GM23338 (cell line): ENCODE measurements at regions not wholly inside any gene's neighbourhood (a gene's known extent, or its start where the extent isn't known, plus 50 kb on each side); places are given as distances from the start of the nearest gene placed in this dataset.

Source experiments
- CREB1 ChIP-seq: fragments of 250-450 bp; sonication (Bioruptor Pico); IDR thresholded peaks from 2 replicates; pipeline ENCODE4 v1.5.0; 2020; ENCODE audit warnings: low read depth, mild to moderate bottlenecking, moderate library complexity
- EZH2 ChIP-seq: fragments of 200-600 bp; sonication (generic); IDR thresholded peaks from one replicate; pipeline ENCODE4 v1.8.0; 2017; ENCODE audit warnings: antibody characterized with exemption, mild to moderate bottlenecking, low read depth; ENCODE audit not compliant: unreplicated experiment
- EZH2phosphoT487 ChIP-seq: fragments of 200-600 bp; sonication (generic); IDR thresholded peaks from one replicate; pipeline ENCODE4 v1.8.1; 2018; ENCODE audit warnings: antibody characterized with exemption; ENCODE audit not compliant: unreplicated experiment
- JUNB ChIP-seq: IDR thresholded peaks from one replicate; pipeline ENCODE4 v1.6.1; 2016; ENCODE audit warnings: antibody characterized with exemption; ENCODE audit not compliant: unreplicated experiment
- NANOG ChIP-seq: IDR thresholded peaks from 2 replicates; pipeline ENCODE4 v1.6.1; 2016; ENCODE audit warnings: antibody characterized with exemption, borderline replicate concordance
- POLR2AphosphoS5 ChIP-seq: IDR thresholded peaks from 2 replicates; pipeline ENCODE4 v1.6.1; 2016; ENCODE audit warnings: antibody characterized with exemption, low read depth
- REST ChIP-seq: IDR thresholded peaks from one replicate; pipeline ENCODE4 v1.6.1; 2018; ENCODE audit warnings: antibody characterized with exemption; ENCODE audit not compliant: unreplicated experiment
- ZNF331 ChIP-seq: fragments of 250-450 bp; sonication (Bioruptor Pico); IDR thresholded peaks from 2 replicates; pipeline ENCODE4 v1.5.0; 2020; ENCODE audit warnings: low read depth, mild to moderate bottlenecking, moderate library complexity
- TF ChIP-seq, protein P1 (sequence below), 2 experiments: fragments of 200-600 bp in 1 of 2; sonication (generic) in 1 of 2; conservative IDR thresholded peaks; 2 replicates each; pipeline versions ENCODE4 v1.5.1 to v1.6.1; 2016 to 2017; ENCODE audit warnings: antibody characterized with exemption in 2 of 2, low read depth in 2 of 2, mild to moderate bottlenecking in 2 of 2, moderate library complexity in 1 of 2
- TF ChIP-seq, protein P2 (sequence below): IDR thresholded peaks from 2 replicates; pipeline ENCODE4 v1.6.1; 2016; ENCODE audit warnings: antibody characterized with exemption
- TF ChIP-seq, protein P3 (sequence below): fragments of 250-450 bp; sonication (Bioruptor Pico); IDR thresholded peaks from 2 replicates; pipeline ENCODE4 v1.5.0; 2020; ENCODE audit warnings: mild to moderate bottlenecking, moderate library complexity

GRCh38 chr5:56361398-56361797 is 128.3 kb upstream of the ANKRD55 start:
- TF ChIP-seq EZH2phosphoT487 (no peak), REST (no peak), POLR2AphosphoS5 (no peak), JUNB (no peak), EZH2 (no peak), CREB1 (no peak), NANOG (no peak), ZNF331 (CRISPR knock-in tag) (no peak)
- TF ChIP-seq, protein P1, sequence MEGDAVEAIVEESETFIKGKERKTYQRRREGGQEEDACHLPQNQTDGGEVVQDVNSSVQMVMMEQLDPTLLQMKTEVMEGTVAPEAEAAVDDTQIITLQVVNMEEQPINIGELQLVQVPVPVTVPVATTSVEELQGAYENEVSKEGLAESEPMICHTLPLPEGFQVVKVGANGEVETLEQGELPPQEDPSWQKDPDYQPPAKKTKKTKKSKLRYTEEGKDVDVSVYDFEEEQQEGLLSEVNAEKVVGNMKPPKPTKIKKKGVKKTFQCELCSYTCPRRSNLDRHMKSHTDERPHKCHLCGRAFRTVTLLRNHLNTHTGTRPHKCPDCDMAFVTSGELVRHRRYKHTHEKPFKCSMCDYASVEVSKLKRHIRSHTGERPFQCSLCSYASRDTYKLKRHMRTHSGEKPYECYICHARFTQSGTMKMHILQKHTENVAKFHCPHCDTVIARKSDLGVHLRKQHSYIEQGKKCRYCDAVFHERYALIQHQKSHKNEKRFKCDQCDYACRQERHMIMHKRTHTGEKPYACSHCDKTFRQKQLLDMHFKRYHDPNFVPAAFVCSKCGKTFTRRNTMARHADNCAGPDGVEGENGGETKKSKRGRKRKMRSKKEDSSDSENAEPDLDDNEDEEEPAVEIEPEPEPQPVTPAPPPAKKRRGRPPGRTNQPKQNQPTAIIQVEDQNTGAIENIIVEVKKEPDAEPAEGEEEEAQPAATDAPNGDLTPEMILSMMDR (conservative IDR thresholded peaks at IDR 0.05; ENCODE audit: low read depth in 2 of 2) = no peak
- TF ChIP-seq, protein P2, sequence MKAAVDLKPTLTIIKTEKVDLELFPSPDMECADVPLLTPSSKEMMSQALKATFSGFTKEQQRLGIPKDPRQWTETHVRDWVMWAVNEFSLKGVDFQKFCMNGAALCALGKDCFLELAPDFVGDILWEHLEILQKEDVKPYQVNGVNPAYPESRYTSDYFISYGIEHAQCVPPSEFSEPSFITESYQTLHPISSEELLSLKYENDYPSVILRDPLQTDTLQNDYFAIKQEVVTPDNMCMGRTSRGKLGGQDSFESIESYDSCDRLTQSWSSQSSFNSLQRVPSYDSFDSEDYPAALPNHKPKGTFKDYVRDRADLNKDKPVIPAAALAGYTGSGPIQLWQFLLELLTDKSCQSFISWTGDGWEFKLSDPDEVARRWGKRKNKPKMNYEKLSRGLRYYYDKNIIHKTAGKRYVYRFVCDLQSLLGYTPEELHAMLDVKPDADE = no peak
- TF ChIP-seq, protein P3, sequence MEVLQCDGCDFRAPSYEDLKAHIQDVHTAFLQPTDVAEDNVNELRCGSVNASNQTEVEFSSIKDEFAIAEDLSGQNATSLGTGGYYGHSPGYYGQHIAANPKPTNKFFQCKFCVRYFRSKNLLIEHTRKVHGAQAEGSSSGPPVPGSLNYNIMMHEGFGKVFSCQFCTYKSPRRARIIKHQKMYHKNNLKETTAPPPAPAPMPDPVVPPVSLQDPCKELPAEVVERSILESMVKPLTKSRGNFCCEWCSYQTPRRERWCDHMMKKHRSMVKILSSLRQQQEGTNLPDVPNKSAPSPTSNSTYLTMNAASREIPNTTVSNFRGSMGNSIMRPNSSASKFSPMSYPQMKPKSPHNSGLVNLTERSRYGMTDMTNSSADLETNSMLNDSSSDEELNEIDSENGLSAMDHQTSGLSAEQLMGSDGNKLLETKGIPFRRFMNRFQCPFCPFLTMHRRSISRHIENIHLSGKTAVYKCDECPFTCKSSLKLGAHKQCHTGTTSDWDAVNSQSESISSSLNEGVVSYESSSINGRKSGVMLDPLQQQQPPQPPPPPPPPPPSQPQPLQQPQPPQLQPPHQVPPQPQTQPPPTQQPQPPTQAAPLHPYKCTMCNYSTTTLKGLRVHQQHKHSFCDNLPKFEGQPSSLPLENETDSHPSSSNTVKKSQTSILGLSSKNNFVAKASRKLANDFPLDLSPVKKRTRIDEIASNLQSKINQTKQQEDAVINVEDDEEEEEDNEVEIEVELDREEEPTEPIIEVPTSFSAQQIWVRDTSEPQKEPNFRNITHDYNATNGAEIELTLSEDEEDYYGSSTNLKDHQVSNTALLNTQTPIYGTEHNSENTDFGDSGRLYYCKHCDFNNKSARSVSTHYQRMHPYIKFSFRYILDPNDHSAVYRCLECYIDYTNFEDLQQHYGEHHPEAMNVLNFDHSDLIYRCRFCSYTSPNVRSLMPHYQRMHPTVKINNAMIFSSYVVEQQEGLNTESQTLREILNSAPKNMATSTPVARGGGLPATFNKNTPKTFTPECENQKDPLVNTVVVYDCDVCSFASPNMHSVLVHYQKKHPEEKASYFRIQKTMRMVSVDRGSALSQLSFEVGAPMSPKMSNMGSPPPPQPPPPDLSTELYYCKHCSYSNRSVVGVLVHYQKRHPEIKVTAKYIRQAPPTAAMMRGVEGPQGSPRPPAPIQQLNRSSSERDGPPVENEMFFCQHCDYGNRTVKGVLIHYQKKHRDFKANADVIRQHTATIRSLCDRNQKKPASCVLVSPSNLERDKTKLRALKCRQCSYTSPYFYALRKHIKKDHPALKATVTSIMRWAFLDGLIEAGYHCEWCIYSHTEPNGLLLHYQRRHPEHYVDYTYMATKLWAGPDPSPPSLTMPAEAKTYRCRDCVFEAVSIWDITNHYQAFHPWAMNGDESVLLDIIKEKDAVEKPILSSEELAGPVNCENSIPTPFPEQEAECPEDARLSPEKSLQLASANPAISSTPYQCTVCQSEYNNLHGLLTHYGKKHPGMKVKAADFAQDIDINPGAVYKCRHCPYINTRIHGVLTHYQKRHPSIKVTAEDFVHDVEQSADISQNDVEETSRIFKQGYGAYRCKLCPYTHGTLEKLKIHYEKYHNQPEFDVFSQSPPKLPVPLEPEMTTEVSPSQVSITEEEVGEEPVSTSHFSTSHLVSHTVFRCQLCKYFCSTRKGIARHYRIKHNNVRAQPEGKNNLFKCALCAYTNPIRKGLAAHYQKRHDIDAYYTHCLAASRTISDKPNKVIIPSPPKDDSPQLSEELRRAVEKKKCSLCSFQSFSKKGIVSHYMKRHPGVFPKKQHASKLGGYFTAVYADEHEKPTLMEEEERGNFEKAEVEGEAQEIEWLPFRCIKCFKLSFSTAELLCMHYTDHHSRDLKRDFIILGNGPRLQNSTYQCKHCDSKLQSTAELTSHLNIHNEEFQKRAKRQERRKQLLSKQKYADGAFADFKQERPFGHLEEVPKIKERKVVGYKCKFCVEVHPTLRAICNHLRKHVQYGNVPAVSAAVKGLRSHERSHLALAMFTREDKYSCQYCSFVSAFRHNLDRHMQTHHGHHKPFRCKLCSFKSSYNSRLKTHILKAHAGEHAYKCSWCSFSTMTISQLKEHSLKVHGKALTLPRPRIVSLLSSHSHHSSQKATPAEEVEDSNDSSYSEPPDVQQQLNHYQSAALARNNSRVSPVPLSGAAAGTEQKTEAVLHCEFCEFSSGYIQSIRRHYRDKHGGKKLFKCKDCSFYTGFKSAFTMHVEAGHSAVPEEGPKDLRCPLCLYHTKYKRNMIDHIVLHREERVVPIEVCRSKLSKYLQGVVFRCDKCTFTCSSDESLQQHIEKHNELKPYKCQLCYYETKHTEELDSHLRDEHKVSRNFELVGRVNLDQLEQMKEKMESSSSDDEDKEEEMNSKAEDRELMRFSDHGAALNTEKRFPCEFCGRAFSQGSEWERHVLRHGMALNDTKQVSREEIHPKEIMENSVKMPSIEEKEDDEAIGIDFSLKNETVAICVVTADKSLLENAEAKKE (CRISPR knock-in tag) = no peak
